CD1c-positive myeloid dendritic cell (primary cell): ENCODE measurements at regions not wholly inside any gene's neighbourhood (a gene's known extent, or its start where the extent isn't known, plus 50 kb on each side); places are given as distances from the start of the nearest gene placed in this dataset.

Experiments
- DNase-seq: peaks from one replicate; pipeline ENCODE4 v3.0.0-alpha.2; 2016; ENCODE audit errors: extremely low spot score

GRCh38 chr2:222146488-222146887, 152.3 kb downstream of the PAX3 start:
- no peak for DNase-seq

GRCh38 chr2:222142027-222142426, 156.8 kb downstream of the PAX3 start:
- no peak for DNase-seq

DNA sequence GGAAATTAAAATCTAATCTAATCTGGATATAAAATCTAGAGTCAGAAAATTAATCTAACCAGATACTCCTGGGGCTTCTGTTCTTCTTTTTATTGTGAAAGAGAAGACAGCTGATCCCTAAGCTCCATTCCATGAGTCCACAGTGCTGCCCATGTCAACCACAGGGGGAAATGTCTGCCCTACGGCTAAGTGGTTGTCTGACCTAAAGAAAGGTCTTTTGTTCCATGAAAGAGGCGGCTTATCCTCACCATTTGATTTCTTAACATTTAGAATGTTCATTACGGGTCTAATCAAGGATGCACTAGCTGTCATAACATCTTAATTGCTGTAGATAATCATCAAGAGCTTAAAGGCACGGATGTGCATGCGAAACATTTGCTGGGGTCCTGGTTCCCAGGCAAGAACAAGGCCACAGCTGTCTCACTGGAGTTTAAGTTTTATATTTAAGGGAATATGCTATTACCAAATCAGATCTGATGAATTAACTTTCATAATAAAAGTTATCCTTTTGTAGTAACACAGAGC, 162.6 kb downstream of the PAX3 start:
- DNase-seq, result no peak

GRCh38 chr2:222134654-222135053, 164.1 kb downstream of the PAX3 start:
- DNase-seq, result no peak

GRCh38 chr2:222133897-222134296, 164.9 kb downstream of the PAX3 start:
- no peak for DNase-seq

DNA sequence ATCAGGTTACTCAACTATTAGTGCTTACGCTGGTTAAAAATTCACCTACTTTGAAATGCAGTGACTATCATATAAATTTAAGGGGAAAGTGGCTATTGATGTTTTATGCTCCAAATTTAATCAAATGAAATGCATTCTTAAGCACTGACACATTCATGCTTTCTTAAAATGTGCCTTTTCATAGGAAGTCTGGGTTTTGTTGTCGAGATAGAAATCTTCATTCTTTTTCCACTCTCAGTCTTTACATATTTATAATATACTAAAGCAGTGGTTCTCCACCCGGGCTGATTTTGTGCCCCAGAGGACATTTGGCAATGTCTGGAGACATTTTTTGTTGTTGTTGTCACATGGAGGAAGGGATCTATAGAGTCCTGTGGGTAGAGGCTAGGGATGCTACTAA, 167.9 kb downstream of the PAX3 start:
- no peak for DNase-seq

DNA sequence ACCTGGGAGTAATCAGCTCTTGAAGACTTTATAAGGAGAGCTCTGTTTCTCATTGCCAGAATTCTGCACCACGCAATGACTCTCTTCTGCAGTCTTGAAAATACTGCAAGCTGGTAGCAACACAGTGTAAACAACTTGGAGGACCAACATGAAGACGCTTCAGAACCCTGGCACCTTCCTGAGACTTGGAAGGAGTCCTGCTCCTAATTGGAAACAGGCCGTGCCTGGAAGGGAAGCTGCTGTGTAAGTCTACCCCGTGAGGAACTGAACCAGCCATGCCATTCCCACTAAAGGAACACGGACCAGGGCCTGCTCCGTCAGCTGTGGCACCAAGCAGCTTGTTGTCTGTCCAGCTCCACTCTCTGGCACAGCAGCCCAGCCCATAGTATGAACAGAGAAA, 171.1 kb downstream of the PAX3 start:
- no peak for DNase-seq

DNA sequence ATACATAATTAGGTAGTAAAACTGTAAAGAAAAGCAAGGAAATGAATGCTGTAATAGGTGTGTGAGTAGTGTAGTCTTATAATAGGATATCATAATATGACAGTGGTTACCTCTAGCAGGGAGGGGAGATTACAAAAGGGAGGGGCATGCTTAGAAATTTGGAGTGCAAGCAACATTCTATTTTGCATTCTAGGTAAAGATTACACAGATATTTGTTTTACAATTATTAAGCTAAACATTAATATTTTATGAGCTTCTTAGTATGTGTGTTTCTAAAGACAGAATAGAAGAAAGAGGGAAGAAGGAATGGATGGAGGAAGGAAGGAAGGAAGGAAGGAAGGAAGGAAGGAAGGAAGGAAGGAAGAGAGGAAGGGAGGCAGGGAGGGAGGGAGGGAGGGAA, 177.9 kb downstream of the PAX3 start:
- no peak for DNase-seq

GRCh38 chr2:222115296-222115695, 183.5 kb downstream of the PAX3 start:
- no peak for DNase-seq

DNA sequence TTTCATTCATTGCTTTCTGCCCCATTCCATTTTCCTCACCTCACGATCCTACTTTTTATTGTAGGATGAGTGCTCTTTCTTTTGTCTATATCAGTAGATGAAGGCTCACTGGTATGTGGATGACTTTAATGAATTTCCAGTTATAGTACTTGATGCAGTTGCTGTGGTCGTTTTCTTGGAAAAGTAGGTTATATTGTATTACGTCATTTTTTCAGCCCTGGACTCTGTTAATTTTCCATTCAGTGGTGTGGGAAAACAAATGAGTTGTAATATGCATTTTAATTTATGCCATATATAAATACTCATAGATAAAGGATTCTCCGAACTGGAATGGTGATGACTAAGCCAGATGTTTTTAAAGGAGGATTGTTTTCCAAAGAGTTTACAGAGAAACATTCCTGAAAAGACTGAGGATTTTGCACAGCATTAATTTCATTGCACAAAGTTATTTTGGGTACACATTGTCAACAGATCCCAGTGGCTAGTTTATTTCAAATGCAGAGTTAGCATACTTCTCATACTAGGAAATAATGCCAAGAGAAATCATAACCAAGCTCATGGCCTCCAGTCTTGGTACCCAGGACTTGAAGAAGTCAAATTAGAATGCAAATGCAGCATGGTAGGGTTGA, 189.7 kb downstream of the PAX3 start:
- no peak for DNase-seq

- no peak for DNase-seq
These were observed 190.3 kb downstream of the PAX3 start for GRCh38 chr2:222108497-222108896.

DNA sequence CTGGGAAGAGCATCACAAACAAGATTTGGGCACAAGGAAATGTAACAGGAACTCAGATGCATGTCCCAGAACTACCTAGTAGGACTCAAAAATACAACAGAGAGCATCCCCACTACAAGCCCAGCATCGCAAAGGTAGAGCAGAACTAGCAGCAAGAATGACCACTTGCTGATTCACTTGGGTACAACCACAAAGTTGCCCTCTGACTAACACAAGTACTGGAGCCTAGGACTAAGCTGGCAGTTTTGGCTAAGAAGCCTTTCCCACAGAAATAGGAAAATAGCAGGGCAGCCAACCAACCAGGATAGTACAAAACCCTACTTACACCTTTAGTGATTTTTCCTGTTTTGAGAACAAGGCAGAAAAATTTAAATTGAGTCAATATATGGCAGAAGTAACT, 193.8 kb downstream of the PAX3 start:
- DNase-seq, result no peak

DNA sequence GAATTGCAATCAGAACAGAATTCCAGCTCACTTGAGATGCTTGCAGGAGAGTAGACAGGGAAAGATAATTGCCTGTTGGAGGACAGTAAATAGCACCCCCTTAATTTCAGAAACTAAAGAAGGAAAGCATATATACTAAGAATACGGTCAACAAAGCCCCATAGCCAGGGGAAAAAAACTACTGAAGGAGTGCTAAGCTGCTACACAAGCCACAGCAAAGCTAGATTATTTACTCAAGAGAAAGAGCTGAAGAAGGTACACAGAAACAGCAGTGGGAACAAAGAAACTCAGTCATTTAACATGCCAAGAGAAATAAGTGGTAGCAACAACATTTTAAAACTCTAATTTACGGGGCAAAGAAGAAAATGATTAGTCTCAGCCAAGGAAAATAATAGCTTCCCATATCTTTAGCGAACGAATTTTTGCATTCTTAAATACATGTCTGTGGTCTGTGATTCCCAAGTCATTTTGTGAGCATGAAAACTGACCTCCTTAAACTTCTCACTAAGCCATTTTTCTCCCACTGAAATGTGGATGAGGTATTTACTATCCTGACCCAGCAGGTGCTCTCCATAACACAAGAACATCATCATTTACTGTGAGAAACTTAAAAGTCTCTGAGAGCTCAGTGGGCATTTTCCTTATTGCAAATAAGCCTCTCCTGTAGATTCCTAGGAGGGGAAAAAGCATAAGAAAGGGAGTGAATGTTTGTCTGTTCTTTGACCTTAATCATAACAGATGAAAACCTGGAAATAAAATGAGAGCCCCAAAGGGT, 196.0 kb downstream of the PAX3 start:
- DNase-seq, result no peak

DNA sequence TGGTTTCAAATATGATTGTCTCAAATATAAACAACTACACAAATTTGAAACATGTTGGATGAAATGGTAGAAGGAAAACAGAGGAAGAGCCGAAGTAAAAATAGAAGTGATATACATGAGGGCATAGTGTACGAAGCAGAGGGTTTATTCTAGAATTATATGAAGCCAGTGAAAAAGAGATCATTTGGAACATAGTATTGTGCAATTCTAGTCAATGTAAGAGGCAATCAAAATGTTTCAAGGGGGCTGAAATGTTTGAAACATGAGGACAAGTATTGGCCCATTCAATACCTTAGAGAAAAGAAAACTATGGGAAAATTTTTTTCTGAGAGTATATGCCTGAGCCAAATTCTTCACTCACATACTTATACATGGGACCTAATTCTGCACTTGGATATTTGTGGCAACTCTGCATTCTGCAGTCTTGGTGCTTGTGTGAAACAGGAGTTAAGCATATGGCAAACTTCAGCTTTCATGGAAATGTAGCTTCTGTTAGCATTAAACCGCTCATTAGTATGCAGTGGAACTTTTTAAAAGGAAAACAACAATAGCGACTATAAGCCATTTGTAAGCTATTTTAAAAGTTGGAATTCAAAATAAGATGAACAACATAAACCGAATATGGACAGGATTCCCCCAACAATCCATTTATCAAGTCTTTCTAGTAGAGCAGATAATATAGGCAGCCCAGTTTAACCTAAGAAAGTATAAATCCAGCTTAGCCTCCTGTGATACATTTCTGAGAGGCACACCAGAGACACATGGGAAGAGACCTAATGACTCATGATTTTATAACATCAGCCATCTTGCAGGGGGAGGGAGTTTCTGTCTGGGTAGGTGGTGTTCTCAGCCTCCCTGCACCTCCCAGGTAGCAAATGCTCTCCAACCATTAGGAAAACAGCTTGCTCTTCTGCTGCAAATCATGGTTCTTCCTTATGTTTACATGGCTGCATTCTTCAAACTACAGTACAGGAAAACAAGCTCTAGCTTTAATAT, 197.8 kb downstream of the PAX3 start:
- DNase-seq, result no peak

DNA sequence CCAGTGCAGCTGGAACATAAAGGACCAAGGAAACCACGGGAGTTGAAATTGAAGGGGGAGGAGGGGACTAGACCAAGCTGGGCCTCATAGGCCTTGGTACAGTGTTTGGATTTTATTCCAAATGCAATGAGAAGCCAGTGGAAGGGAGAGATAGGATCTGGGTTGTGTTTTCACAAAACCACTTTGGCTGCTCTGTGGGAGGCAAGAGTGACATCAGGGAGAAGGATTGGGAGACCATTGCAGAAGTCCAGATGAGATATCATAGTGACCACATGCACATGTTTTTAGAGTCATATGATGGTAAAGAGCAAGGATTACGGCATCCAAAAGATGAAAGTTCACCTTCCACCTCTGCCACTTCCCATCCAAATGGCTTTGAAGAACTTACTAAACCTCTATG, 210.2 kb downstream of the PAX3 start:
- DNase-seq, result no peak

- no peak for DNase-seq
These were observed 210.8 kb downstream of the PAX3 start for GRCh38 chr2:222087998-222088397.

- no peak for DNase-seq
These were observed 216.6 kb downstream of the PAX3 start for GRCh38 chr2:222082201-222082600.

DNA sequence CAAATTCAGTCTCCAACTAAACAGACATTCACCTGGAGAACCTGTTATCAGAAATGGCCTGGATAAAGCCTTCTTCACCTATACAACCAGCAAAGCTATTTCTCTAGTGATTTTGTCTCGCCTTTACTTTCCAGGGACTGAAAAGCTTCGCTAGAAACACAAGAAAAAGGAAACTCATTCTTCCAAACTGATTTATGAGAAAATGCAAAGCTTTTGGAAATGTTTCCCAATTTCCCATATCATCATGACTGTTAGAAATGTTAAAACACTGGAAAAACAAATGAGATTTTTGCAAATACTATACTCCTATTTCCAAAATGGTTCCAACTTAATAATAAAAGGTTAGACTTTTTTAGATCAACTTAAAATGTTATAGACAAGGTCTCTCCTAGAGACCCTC, 218.7 kb downstream of the PAX3 start:
- no peak for DNase-seq

GRCh38 chr2:222076973-222077690, 221.7 kb downstream of the PAX3 start:
- no peak for DNase-seq

DNA sequence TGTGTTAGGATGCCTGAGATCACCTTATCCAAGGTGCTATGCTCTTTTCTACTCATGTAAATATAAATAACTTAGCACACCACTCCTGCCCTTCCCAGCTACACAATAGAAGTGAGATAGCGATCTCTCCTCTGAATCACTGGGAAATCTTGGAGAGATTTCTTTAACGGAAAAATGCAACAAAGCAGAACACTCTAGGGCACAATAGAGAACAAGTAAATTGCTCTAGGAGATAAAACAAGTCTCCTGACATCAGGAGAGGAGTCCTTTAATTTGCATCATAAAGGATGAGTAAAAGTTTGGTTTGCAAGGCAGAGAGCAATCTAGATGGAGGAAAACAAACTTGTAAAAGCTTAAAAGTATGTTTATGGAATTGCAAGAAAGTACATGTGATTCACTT, 224.1 kb downstream of the PAX3 start:
- no peak for DNase-seq

DNA sequence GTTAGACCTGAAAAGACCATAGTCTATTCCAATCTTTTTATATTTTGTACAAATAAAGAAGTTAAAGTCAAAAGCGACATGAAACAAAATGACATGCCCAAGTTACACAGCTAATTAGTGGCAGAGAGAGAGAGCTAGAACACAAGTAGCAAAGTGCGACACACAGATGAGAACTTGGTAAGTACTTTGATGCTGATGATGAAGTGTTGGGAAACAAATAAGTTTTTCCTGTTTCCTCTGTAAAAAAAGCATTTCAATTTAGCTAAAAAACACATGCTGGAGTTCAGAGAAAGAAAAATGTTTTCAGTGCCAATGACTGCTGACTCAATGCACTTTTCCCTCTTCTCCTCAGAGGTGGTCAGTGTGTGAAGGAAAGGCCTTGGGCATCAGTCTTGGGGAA, 226.9 kb downstream of the PAX3 start:
- no peak for DNase-seq

DNA sequence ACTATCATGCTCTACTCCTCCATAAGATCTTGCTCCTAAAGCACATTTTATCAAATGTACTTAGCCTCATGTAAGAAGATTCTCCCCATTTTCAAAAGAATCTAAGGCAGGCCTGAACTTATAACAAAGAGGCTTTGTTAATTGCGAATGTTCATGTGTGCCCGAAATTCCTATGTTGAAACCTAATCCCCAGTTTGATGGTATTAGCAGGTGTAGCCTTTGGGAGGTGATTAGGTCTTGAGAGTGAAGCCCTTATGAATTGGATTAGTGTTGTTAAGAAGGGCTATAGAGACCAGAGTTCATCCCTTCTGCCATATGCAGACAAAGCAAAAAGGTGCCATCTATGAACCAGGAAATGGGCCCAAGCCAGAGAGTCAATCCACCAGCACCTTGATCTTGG, 234.5 kb downstream of the PAX3 start:
- no peak for DNase-seq
